ENCODE measurements at regions not wholly inside any gene's neighbourhood (a gene's known extent, or its start where the extent isn't known, plus 50 kb on each side); places are given as distances from the start of the nearest gene placed in this dataset.

GRCh38 chr18:39841482-39842365, 2113.3 kb upstream of the PIK3C3 start:
- TF ChIP-seq MAFK (IDR thresholded peaks at IDR 0.05; ENCODE audit: low read depth, low read length) = no peak
- TF ChIP-seq USF2 (IDR thresholded peaks at IDR 0.05; ENCODE audit: low read length) = peak; percentile 4; the same call in 1 of the 2 replicates
- TF ChIP-seq POLR2A (IDR thresholded peaks at IDR 0.05; ENCODE audit: control extremely low read depth in 1 of 2, low read depth in 2 of 2, low read length in 2 of 2) = no peak
- no peak for TF ChIP-seq CREB1 (IDR thresholded peaks at IDR 0.05)
- no peak for TF ChIP-seq BACH1 (IDR thresholded peaks at IDR 0.05; ENCODE audit: low read length)
- no peak for TF ChIP-seq SRF (IDR thresholded peaks at IDR 0.05; ENCODE audit: low read depth, low read length)

Data from H1 (cell line).